ENCODE measurements at regions not wholly inside any gene's neighbourhood (a gene's known extent, or its start where the extent isn't known, plus 50 kb on each side); places are given as distances from the start of the nearest gene placed in this dataset.
"Not testable (repeated sequence)": the region's sequence is repeated elsewhere in the genome, so short reads cannot be mapped to it uniquely, and the experiment has no call there.

- Histone ChIP-seq H4K20me1 (ENCODE audit: insufficient read depth) (no peaks in the 10 kb centered on the region), H3K79me2 (ENCODE audit: insufficient read depth, low read depth) (no peaks in the 10 kb centered on the region), H3K27me3 (ENCODE audit: insufficient read depth, low read depth) (no peaks in the 10 kb centered on the region), H3K36me3 (ENCODE audit: insufficient read depth) (no peaks in the 10 kb centered on the region), H3K9ac (no peak overlapping the region), H3K4me1 (ENCODE audit: low read depth, poor library complexity, severe bottlenecking) (no peaks in the 10 kb centered on the region), H3K4me3 (IDR thresholded peaks at IDR 0.05; ENCODE audit: insufficient read depth, low read depth, low read length) (no peak overlapping the region), H2AFZ (ENCODE audit: low read depth) (no peak overlapping the region), H3K27ac (no peak overlapping the region), H3K4me2 (no peak overlapping the region)
- no peak for TF ChIP-seq CTCF (conservative IDR thresholded peaks at IDR 0.05; ENCODE audit: low read depth, low read length)
These were observed 320.2 kb downstream of the MEX3B start for GRCh38 chr15:81725590-81725989.

GRCh38 chr15:81724536-81724935 lies 321.3 kb downstream of the MEX3B start:
- no peaks in the 10 kb centered on the region for H3K27me3 ChIP-seq (ENCODE audit: insufficient read depth, low read depth)
- TF ChIP-seq CTCF (conservative IDR thresholded peaks at IDR 0.05; ENCODE audit: low read depth, low read length), result no peak
- no peaks in the 10 kb centered on the region for H4K20me1 ChIP-seq (ENCODE audit: insufficient read depth)
- H3K79me2 ChIP-seq (ENCODE audit: insufficient read depth, low read depth), result no peaks in the 10 kb centered on the region
- no peak overlapping the region for H3K4me2 ChIP-seq
- H3K9ac ChIP-seq, result no peak overlapping the region
- H3K36me3 ChIP-seq (ENCODE audit: insufficient read depth), result no peaks in the 10 kb centered on the region
- H3K4me1 ChIP-seq (ENCODE audit: low read depth, poor library complexity, severe bottlenecking), result no peaks in the 10 kb centered on the region
- no peak overlapping the region for H3K27ac ChIP-seq
- no peak overlapping the region for H2AFZ ChIP-seq (ENCODE audit: low read depth)
- H3K4me3 ChIP-seq (IDR thresholded peaks at IDR 0.05; ENCODE audit: insufficient read depth, low read depth, low read length), result no peak overlapping the region

GRCh38 chr15:81723701-81724100 lies 322.1 kb downstream of the MEX3B start:
- H3K4me2 ChIP-seq, result no peak overlapping the region
- no peaks in the 10 kb centered on the region for H3K36me3 ChIP-seq (ENCODE audit: insufficient read depth)
- no peaks in the 10 kb centered on the region for H3K4me1 ChIP-seq (ENCODE audit: low read depth, poor library complexity, severe bottlenecking)
- H3K9ac ChIP-seq, result no peak overlapping the region
- no peaks in the 10 kb centered on the region for H3K79me2 ChIP-seq (ENCODE audit: insufficient read depth, low read depth)
- H3K4me3 ChIP-seq (IDR thresholded peaks at IDR 0.05; ENCODE audit: insufficient read depth, low read depth, low read length), result no peak overlapping the region
- no peak overlapping the region for H3K27ac ChIP-seq
- H2AFZ ChIP-seq (ENCODE audit: low read depth), result no peak overlapping the region
- no peaks in the 10 kb centered on the region for H4K20me1 ChIP-seq (ENCODE audit: insufficient read depth)
- no peak for TF ChIP-seq CTCF (conservative IDR thresholded peaks at IDR 0.05; ENCODE audit: low read depth, low read length)
- no peaks in the 10 kb centered on the region for H3K27me3 ChIP-seq (ENCODE audit: insufficient read depth, low read depth)

- H3K27ac ChIP-seq, result no peak overlapping the region
- H3K4me2 ChIP-seq, result no peak overlapping the region
- no peak for TF ChIP-seq CTCF (conservative IDR thresholded peaks at IDR 0.05; ENCODE audit: low read depth, low read length)
- H3K79me2 ChIP-seq (ENCODE audit: insufficient read depth, low read depth), result no peaks in the 10 kb centered on the region
- no peaks in the 10 kb centered on the region for H3K4me1 ChIP-seq (ENCODE audit: low read depth, poor library complexity, severe bottlenecking)
- H4K20me1 ChIP-seq (ENCODE audit: insufficient read depth), result no peaks in the 10 kb centered on the region
- H2AFZ ChIP-seq (ENCODE audit: low read depth), result no peak overlapping the region
- no peak overlapping the region for H3K9ac ChIP-seq
- H3K27me3 ChIP-seq (ENCODE audit: insufficient read depth, low read depth), result no peaks in the 10 kb centered on the region
- no peak overlapping the region for H3K4me3 ChIP-seq (IDR thresholded peaks at IDR 0.05; ENCODE audit: insufficient read depth, low read depth, low read length)
- H3K36me3 ChIP-seq (ENCODE audit: insufficient read depth), result no peaks in the 10 kb centered on the region
These were observed 322.6 kb downstream of the MEX3B start for GRCh38 chr15:81723113-81723651.

GRCh38 chr15:81716468-81716867 lies 329.4 kb downstream of the MEX3B start:
- not testable (repeated sequence) for H3K79me2 ChIP-seq (ENCODE audit: insufficient read depth, low read depth)

More at GRCh38 chr15:81716468-81716867, 329.4 kb downstream of the MEX3B start:
- not testable (repeated sequence) for H3K9ac ChIP-seq; H4K20me1 ChIP-seq (ENCODE audit: insufficient read depth); H3K4me3 ChIP-seq (IDR thresholded peaks at IDR 0.05; ENCODE audit: insufficient read depth, low read depth, low read length); H2AFZ ChIP-seq (ENCODE audit: low read depth); H3K27ac ChIP-seq; H3K4me1 ChIP-seq (ENCODE audit: low read depth, poor library complexity, severe bottlenecking); H3K36me3 ChIP-seq (ENCODE audit: insufficient read depth); H3K27me3 ChIP-seq (ENCODE audit: insufficient read depth, low read depth); H3K4me2 ChIP-seq

Measured in KMS-11 (cell line).